ENCODE measurements at regions not wholly inside any gene's neighbourhood (a gene's known extent, or its start where the extent isn't known, plus 50 kb on each side); places are given as distances from the start of the nearest gene placed in this dataset.

DNA sequence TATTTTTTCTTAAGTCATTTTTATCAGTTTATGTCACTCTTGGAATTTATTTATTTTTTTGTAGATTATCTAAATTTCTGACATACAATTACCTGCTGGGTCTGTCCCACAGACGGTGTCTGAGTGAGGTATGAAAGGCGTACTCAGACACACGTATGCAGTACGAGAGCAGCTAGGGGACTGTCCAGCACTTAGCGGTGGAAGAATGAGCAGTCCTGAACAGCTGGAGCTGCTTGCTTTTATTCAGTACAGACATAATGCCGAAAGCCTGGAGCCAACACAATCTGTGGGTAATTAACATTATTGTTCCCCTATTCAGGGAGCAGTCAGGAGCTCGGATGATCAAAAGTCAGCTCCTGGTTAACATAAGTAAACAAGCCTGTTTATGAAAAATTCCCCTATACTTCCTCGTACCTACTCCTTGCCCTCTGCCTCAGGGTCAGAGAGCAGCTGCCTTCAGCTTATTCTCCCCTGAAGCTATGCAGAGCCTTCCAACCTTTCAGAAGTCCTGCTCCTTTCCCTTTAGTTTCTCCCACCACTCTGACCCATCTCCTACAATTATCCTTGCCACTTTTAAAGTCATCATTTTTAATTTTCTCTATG, 488.0 kb upstream of the POM121L12 start:
- TF ChIP-seq EZH2 (IDR thresholded peaks at IDR 0.05; ENCODE audit: borderline replicate concordance, low read length) = no peak
- TF ChIP-seq CTCF (IDR thresholded peaks at IDR 0.05; ENCODE audit: low read length) = no peak

Measured in OCI-LY1 (cell line).